ENCODE measurements at regions not wholly inside any gene's neighbourhood (a gene's known extent, or its start where the extent isn't known, plus 50 kb on each side); places are given as distances from the start of the nearest gene placed in this dataset.

- peak; percentile 4; the same call in 1 of the 2 replicates for TF ChIP-seq VEZF1 (CRISPR knock-in tag; IDR thresholded peaks at IDR 0.05)
- no peak for TF ChIP-seq NKRF (IDR thresholded peaks at IDR 0.05; ENCODE audit: borderline replicate concordance)
- no peak for TF ChIP-seq PHF20 (IDR thresholded peaks at IDR 0.05; ENCODE audit: partially characterized antibody)
- TF ChIP-seq PPARD (CRISPR knock-in tag; IDR thresholded peaks at IDR 0.05) = no peak
- no peak for TF ChIP-seq ZNF436 (CRISPR knock-in tag; IDR thresholded peaks at IDR 0.05)
- no peak for TF ChIP-seq ETV1 (tag; conservative IDR thresholded peaks at IDR 0.05; ENCODE audit: low read depth)
- no peak for TF ChIP-seq ZNF398 (CRISPR knock-in tag; IDR thresholded peaks at IDR 0.05)
- peak; percentile 63 for TF ChIP-seq DEAF1 (CRISPR knock-in tag; IDR thresholded peaks at IDR 0.05)
- TF ChIP-seq BRD4 (IDR thresholded peaks at IDR 0.05) = no peak
- peak; percentile 37 for TF ChIP-seq CXXC5 (CRISPR knock-in tag; IDR thresholded peaks at IDR 0.05)
- no peak; the same call in 1 of the 2 replicates for TF ChIP-seq BCOR (IDR thresholded peaks at IDR 0.05)
- TF ChIP-seq BRF1 (IDR thresholded peaks at IDR 0.05; ENCODE audit: borderline replicate concordance, extremely low read depth, insufficient read length) = no peak
- TF ChIP-seq MIER1 (IDR thresholded peaks at IDR 0.05; ENCODE audit: low read depth) = no peak
- TF ChIP-seq ZNF589 (CRISPR knock-in tag; IDR thresholded peaks at IDR 0.05; ENCODE audit: low read depth) = no peak
- TF ChIP-seq ZNF586 (CRISPR knock-in tag; conservative IDR thresholded peaks at IDR 0.05) = no peak
- peak; percentile 39 for TF ChIP-seq NEUROD1 (IDR thresholded peaks at IDR 0.05; ENCODE audit: borderline replicate concordance, low read depth, low read length, partially characterized antibody)
- peak; percentile 37 for TF ChIP-seq PKNOX1 (IDR thresholded peaks at IDR 0.05)
Measured at GRCh38 chr1:234730770-234731568, 121.0 kb upstream of the IRF2BP2 start (continued).

Measured in K562 (cell line).